SK-N-SH (cell line): ENCODE measurements at regions not wholly inside any gene's neighbourhood (a gene's known extent, or its start where the extent isn't known, plus 50 kb on each side); places are given as distances from the start of the nearest gene placed in this dataset.

ENCODE experiments used
- CHD2 ChIP-seq: fragments of 150-350 bp; IDR thresholded peaks from 2 replicates; pipeline ENCODE4 v1.6.1; 2018; ENCODE audit warnings: low read length; ENCODE audit not compliant: partially characterized antibody
- CTCF ChIP-seq: fragments of 200-600 bp; sonication (generic); IDR thresholded peaks from 2 replicates; pipeline ENCODE4 v1.6.1; 2017; ENCODE audit warnings: antibody characterized with exemption, mild to moderate bottlenecking, moderate library complexity
- EP300 ChIP-seq, 2 experiments: IDR thresholded peaks; 2 replicates each; pipeline versions ENCODE4 v1.4.0 to v1.6.1; 2012; ENCODE audit warnings: borderline replicate concordance in 1 of 2, low read depth in 1 of 2, low read length in 1 of 2
- EZH2phosphoT487 ChIP-seq: fragments of 200-600 bp; sonication (generic); IDR thresholded peaks from 2 replicates; pipeline ENCODE4 v1.6.1; 2017; ENCODE audit warnings: low read depth, mixed run types, mild to moderate bottlenecking, antibody characterized with exemption, moderate library complexity, borderline replicate concordance
- GABPA ChIP-seq: IDR thresholded peaks from 2 replicates; pipeline ENCODE4 v1.4.0; 2012; ENCODE audit warnings: low read depth, mild to moderate bottlenecking
- MXI1 ChIP-seq: IDR thresholded peaks from 2 replicates; pipeline ENCODE4 v1.6.1; 2012; ENCODE audit warnings: mild to moderate bottlenecking, low read depth, low read length, improper control_type of control experiment
- POLR2AphosphoS5 ChIP-seq: IDR thresholded peaks from 2 replicates; pipeline ENCODE4 v1.6.1; 2012; ENCODE audit warnings: low read depth, low read length
- RCOR1 ChIP-seq: fragments of 150-350 bp; IDR thresholded peaks from 2 replicates; pipeline ENCODE4 v1.6.1; 2017; ENCODE audit warnings: antibody characterized with exemption, low read length
- SIN3A ChIP-seq: IDR thresholded peaks from 2 replicates; pipeline ENCODE4 v1.6.1; 2012; ENCODE audit warnings: low read depth, mild to moderate bottlenecking, low read length, moderate library complexity, borderline replicate concordance
- SMC3 ChIP-seq: IDR thresholded peaks from 2 replicates; pipeline ENCODE4 v1.6.1; 2012; ENCODE audit warnings: low read depth, low read length, improper control_type of control experiment
- USF2 ChIP-seq: fragments of 150-350 bp; IDR thresholded peaks from 2 replicates; pipeline ENCODE4 v1.6.1; 2017; ENCODE audit warnings: antibody characterized with exemption, low read length, low read depth, borderline replicate concordance
- ZBTB33 ChIP-seq: IDR thresholded peaks from 2 replicates; pipeline ENCODE4 v1.4.0; 2012; ENCODE audit warnings: low read depth, borderline replicate concordance
- TF ChIP-seq, protein P1 (sequence below): IDR thresholded peaks from 2 replicates; pipeline ENCODE4 v1.4.0; 2012; ENCODE audit warnings: low read depth
- TF ChIP-seq, protein P2 (sequence below): IDR thresholded peaks from 2 replicates; pipeline ENCODE4 v1.6.1; 2012; ENCODE audit warnings: mild to moderate bottlenecking, low read depth, low read length, moderate library complexity

DNA sequence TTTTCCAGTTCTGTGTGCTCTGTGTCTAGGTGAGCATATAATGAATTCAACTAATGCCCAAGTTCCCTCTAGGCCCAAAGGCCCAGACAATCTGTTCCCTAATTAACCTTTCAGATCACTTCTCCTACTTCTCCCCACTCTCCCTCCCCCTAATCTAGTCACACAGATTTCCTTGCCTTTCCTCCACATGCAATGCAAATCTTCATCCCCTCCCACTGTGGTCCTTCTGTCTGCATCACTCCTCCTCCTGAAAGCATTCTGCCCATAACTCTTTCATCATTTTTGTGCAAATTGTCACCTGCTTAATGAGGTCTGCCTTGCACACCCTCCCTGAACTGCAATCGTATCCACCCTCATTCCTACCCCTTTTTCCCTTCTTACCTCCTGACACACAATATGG lies 346.6 kb downstream of the FBXO8 start:
- TF ChIP-seq, protein P1, sequence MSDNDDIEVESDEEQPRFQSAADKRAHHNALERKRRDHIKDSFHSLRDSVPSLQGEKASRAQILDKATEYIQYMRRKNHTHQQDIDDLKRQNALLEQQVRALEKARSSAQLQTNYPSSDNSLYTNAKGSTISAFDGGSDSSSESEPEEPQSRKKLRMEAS: no peak
- no peak for TF ChIP-seq CTCF
- TF ChIP-seq SMC3: no peak
- no peak for TF ChIP-seq POLR2AphosphoS5
- no peak for TF ChIP-seq ZBTB33
- no peak for TF ChIP-seq CHD2
- TF ChIP-seq, protein P2, sequence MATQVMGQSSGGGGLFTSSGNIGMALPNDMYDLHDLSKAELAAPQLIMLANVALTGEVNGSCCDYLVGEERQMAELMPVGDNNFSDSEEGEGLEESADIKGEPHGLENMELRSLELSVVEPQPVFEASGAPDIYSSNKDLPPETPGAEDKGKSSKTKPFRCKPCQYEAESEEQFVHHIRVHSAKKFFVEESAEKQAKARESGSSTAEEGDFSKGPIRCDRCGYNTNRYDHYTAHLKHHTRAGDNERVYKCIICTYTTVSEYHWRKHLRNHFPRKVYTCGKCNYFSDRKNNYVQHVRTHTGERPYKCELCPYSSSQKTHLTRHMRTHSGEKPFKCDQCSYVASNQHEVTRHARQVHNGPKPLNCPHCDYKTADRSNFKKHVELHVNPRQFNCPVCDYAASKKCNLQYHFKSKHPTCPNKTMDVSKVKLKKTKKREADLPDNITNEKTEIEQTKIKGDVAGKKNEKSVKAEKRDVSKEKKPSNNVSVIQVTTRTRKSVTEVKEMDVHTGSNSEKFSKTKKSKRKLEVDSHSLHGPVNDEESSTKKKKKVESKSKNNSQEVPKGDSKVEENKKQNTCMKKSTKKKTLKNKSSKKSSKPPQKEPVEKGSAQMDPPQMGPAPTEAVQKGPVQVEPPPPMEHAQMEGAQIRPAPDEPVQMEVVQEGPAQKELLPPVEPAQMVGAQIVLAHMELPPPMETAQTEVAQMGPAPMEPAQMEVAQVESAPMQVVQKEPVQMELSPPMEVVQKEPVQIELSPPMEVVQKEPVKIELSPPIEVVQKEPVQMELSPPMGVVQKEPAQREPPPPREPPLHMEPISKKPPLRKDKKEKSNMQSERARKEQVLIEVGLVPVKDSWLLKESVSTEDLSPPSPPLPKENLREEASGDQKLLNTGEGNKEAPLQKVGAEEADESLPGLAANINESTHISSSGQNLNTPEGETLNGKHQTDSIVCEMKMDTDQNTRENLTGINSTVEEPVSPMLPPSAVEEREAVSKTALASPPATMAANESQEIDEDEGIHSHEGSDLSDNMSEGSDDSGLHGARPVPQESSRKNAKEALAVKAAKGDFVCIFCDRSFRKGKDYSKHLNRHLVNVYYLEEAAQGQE: no peak
- TF ChIP-seq USF2: no peak
- no peak for TF ChIP-seq GABPA
- no peak for TF ChIP-seq SIN3A
- TF ChIP-seq EP300 (IDR thresholded peaks at IDR 0.05; ENCODE audit: borderline replicate concordance in 1 of 2, low read depth in 1 of 2, low read length in 1 of 2): no peak
- TF ChIP-seq MXI1: no peak
- TF ChIP-seq RCOR1: no peak
- TF ChIP-seq EZH2phosphoT487: no peak
